ENCODE measurements at regions not wholly inside any gene's neighbourhood (a gene's known extent, or its start where the extent isn't known, plus 50 kb on each side); places are given as distances from the start of the nearest gene placed in this dataset.

DNA sequence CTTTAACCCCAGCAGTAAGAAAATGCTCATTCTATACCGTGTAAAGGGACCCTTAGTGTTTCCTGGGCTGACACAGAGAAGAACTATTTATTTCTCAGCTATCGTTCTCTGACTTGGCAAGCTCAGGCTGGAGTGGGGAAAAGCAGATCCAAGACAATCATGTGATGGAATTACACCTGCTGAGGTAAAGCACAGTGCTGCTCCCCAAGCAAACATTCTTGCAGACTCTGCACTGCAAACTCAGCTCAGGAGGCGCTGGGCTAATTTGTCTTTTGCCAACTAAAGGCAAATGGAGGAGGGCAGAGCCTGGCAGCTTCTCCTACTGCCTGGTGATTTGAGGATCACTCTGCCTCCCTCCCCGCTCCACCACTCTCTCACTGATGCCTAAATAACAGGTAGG lies 57.8 kb upstream of the FUT8 start:
- H3K9me3 ChIP-seq (ENCODE audit: control insufficient read depth, low read depth, low read length), result no peaks in the 10 kb centered on the region
- peak overlapping the region; percentile 39 for H3K4me2 ChIP-seq (ENCODE audit: control insufficient read depth, extremely low read depth, insufficient read depth, low read depth, low read length)
- H2AFZ ChIP-seq (ENCODE audit: control insufficient read depth, low read length), result peak overlapping the region; percentile 11
- H3K9me1 ChIP-seq (ENCODE audit: control insufficient read depth, extremely low read depth, insufficient read depth, low read length), result no peaks in the 10 kb centered on the region
- H3K27ac ChIP-seq (ENCODE audit: control insufficient read depth, insufficient read depth, low read length), result peak overlapping the region; percentile 44
- H3K27me3 ChIP-seq (ENCODE audit: control insufficient read depth, extremely low read depth, insufficient read depth, low read length), result no peaks in the 10 kb centered on the region
- TF ChIP-seq, protein P1, sequence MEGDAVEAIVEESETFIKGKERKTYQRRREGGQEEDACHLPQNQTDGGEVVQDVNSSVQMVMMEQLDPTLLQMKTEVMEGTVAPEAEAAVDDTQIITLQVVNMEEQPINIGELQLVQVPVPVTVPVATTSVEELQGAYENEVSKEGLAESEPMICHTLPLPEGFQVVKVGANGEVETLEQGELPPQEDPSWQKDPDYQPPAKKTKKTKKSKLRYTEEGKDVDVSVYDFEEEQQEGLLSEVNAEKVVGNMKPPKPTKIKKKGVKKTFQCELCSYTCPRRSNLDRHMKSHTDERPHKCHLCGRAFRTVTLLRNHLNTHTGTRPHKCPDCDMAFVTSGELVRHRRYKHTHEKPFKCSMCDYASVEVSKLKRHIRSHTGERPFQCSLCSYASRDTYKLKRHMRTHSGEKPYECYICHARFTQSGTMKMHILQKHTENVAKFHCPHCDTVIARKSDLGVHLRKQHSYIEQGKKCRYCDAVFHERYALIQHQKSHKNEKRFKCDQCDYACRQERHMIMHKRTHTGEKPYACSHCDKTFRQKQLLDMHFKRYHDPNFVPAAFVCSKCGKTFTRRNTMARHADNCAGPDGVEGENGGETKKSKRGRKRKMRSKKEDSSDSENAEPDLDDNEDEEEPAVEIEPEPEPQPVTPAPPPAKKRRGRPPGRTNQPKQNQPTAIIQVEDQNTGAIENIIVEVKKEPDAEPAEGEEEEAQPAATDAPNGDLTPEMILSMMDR (optimal IDR thresholded peaks at IDR 0.05 in 1 of 3, IDR thresholded peaks at IDR 0.05 in 1 of 3, conservative IDR thresholded peaks at IDR 0.05 in 1 of 3; ENCODE audit: extremely low read depth in 1 of 3, insufficient read depth in 2 of 3, low read length in 3 of 3), result no peak
- no peak for TF ChIP-seq EZH2 (IDR thresholded peaks at IDR 0.05; ENCODE audit: low read length)
- H3K4me1 ChIP-seq (ENCODE audit: control insufficient read depth, extremely low read depth, insufficient read depth, low read length), result peaks cover 49% of the 10 kb centered on the region
- no peaks in the 10 kb centered on the region for H3K79me2 ChIP-seq (ENCODE audit: control insufficient read depth, insufficient read depth, low read length)
- no peaks in the 10 kb centered on the region for H3K36me3 ChIP-seq (ENCODE audit: control insufficient read depth in 2 of 2, extremely low read depth in 1 of 2, insufficient read depth in 2 of 2, low read length in 2 of 2)
- H4K20me1 ChIP-seq (ENCODE audit: control insufficient read depth, extremely low read depth, insufficient read depth, low read length), result no peaks in the 10 kb centered on the region
- no peak overlapping the region for H3K4me3 ChIP-seq (ENCODE audit: control insufficient read depth in 2 of 3, extremely low read depth in 1 of 3, insufficient read depth in 2 of 3, low read depth in 1 of 3, low read length in 3 of 3)
- peak overlapping the region; percentile 19 for H3K9ac ChIP-seq (ENCODE audit: control insufficient read depth, extremely low read depth, insufficient read depth, low read length)
- DNase-seq (ENCODE audit: low read depth, low spot score) (peak; percentile 25), FAIRE-seq (peak; percentile 63)
- dilution Hi-C loops (cut with MboI; ENCODE audit: extremely low pct_ligation_motif_present, low sequenced_read_pairs), result no loop called here

DNA sequence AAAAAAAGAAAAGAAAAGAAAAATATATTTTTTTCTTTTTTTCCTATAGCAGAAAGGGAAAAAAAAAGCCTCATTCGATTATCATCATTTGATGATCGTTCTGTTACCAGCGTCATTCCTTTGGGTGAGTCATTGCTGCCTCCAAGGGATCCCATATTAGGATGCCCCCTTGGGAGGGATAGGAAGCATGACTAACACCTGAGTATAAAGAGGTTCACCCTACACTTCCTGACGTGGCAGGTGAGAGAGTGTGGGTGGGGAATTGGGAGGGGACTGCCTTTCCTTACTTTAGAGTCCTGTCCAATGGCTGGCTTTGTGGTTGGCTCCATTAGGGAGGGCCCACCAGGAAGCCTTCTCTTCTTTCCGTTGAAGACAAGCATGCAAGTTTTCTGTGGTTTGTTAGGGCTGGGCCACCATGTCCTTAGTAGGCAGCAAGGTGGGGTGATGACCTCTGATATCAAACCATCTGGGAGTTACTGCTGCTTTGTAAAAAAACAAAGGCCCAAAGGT lies 56.1 kb upstream of the FUT8 start:
- Histone ChIP-seq H3K36me3 (ENCODE audit: control insufficient read depth in 2 of 2, extremely low read depth in 1 of 2, insufficient read depth in 2 of 2, low read length in 2 of 2) (no peaks in the 10 kb centered on the region), H4K20me1 (ENCODE audit: control insufficient read depth, extremely low read depth, insufficient read depth, low read length) (no peaks in the 10 kb centered on the region), H3K27me3 (ENCODE audit: control insufficient read depth, extremely low read depth, insufficient read depth, low read length) (no peaks in the 10 kb centered on the region), H3K9me3 (ENCODE audit: control insufficient read depth, low read depth, low read length) (no peaks in the 10 kb centered on the region), H3K79me2 (ENCODE audit: control insufficient read depth, insufficient read depth, low read length) (no peaks in the 10 kb centered on the region), H3K27ac (ENCODE audit: control insufficient read depth, insufficient read depth, low read length) (peak overlapping the region; percentile 71), H3K9me1 (ENCODE audit: control insufficient read depth, extremely low read depth, insufficient read depth, low read length) (no peaks in the 10 kb centered on the region), H2AFZ (ENCODE audit: control insufficient read depth, low read length) (no peak overlapping the region), H3K4me2 (ENCODE audit: control insufficient read depth, extremely low read depth, insufficient read depth, low read depth, low read length) (peak overlapping the region; percentile 50), H3K9ac (ENCODE audit: control insufficient read depth, extremely low read depth, insufficient read depth, low read length) (peak overlapping the region; percentile 26), H3K4me1 (ENCODE audit: control insufficient read depth, extremely low read depth, insufficient read depth, low read length) (peaks cover 49% of the 10 kb centered on the region), H3K4me3 (ENCODE audit: control insufficient read depth in 2 of 3, extremely low read depth in 1 of 3, insufficient read depth in 2 of 3, low read depth in 1 of 3, low read length in 3 of 3) (no peak overlapping the region)
- peak; percentile 99 for DNase-seq (ENCODE audit: low read depth, low spot score)
- dilution Hi-C loops (cut with MboI; ENCODE audit: extremely low pct_ligation_motif_present, low sequenced_read_pairs), result no loop called here
- TF ChIP-seq, protein P1 (optimal IDR thresholded peaks at IDR 0.05 in 1 of 3, IDR thresholded peaks at IDR 0.05 in 1 of 3, conservative IDR thresholded peaks at IDR 0.05 in 1 of 3; ENCODE audit: extremely low read depth in 1 of 3, insufficient read depth in 2 of 3, low read length in 3 of 3), result no peak
- no peak for TF ChIP-seq EZH2 (IDR thresholded peaks at IDR 0.05; ENCODE audit: low read length)
- peak; percentile 90 for FAIRE-seq

Measured in keratinocyte (primary cell).